ENCODE measurements at regions not wholly inside any gene's neighbourhood (a gene's known extent, or its start where the extent isn't known, plus 50 kb on each side); places are given as distances from the start of the nearest gene placed in this dataset.

DNA sequence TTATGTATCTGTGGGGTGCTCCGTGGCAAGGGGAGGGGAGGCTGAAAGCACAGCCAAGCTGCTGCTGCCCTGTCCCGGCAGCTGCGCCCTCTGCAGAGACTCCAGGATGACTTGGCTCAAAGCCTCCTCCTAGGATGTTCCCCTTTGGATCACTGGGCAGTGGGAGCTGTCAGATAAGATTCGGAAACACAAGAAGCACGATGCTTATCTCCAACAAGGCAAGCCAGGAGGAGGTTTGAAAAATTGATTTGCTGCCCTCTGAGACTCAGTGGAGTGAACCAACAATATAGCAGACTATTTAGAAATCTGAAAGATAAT, 776.4 kb downstream of the C6orf118 start:
- Histone ChIP-seq H3K9me3 (no peaks in the 10 kb centered on the region), H3K36me3 (no peaks in the 10 kb centered on the region), H3K27me3 (no peaks in the 10 kb centered on the region), H3K4me1 (no peaks in the 10 kb centered on the region), H3K4me3 (no peak overlapping the region), H3K27ac (replicated peaks in 1 of 4) (no peak overlapping the region)
- no peak for DNase-seq (ENCODE audit: extremely low spot score)
- WGBS, result 24% methylated on average over 5 of the region's 5 CpGs
- TF ChIP-seq EP300 (IDR thresholded peaks at IDR 0.05) (no peak), POLR2AphosphoS5 (IDR thresholded peaks at IDR 0.05) (no peak), POLR2A (IDR thresholded peaks at IDR 0.05; ENCODE audit: low read depth) (no peak)
- TF ChIP-seq, protein P1, sequence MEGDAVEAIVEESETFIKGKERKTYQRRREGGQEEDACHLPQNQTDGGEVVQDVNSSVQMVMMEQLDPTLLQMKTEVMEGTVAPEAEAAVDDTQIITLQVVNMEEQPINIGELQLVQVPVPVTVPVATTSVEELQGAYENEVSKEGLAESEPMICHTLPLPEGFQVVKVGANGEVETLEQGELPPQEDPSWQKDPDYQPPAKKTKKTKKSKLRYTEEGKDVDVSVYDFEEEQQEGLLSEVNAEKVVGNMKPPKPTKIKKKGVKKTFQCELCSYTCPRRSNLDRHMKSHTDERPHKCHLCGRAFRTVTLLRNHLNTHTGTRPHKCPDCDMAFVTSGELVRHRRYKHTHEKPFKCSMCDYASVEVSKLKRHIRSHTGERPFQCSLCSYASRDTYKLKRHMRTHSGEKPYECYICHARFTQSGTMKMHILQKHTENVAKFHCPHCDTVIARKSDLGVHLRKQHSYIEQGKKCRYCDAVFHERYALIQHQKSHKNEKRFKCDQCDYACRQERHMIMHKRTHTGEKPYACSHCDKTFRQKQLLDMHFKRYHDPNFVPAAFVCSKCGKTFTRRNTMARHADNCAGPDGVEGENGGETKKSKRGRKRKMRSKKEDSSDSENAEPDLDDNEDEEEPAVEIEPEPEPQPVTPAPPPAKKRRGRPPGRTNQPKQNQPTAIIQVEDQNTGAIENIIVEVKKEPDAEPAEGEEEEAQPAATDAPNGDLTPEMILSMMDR (IDR thresholded peaks at IDR 0.05), result no peak
- intact Hi-C loops (cut with DNase I), result no loop called here

- TF ChIP-seq EP300 (IDR thresholded peaks at IDR 0.05), result no peak
- TF ChIP-seq, protein P1 (IDR thresholded peaks at IDR 0.05), result no peak
- TF ChIP-seq POLR2AphosphoS5 (IDR thresholded peaks at IDR 0.05), result no peak
- no peak for TF ChIP-seq POLR2A (IDR thresholded peaks at IDR 0.05; ENCODE audit: low read depth)
- no peak overlapping the region for H3K27ac ChIP-seq (replicated peaks in 1 of 4)
- no peaks in the 10 kb centered on the region for H3K9me3 ChIP-seq
- 75% methylated on average over 9 of the region's 9 CpGs for WGBS
- no peaks in the 10 kb centered on the region for H3K4me1 ChIP-seq
- H3K36me3 ChIP-seq, result no peaks in the 10 kb centered on the region
- no peak overlapping the region for H3K4me3 ChIP-seq
- intact Hi-C loops (cut with DNase I), result no loop called here
- H3K27me3 ChIP-seq, result no peaks in the 10 kb centered on the region
- no peak for DNase-seq (ENCODE audit: extremely low spot score)
Observed at GRCh38 chr6:164532198-164533044, 777.0 kb downstream of the C6orf118 start.

DNA sequence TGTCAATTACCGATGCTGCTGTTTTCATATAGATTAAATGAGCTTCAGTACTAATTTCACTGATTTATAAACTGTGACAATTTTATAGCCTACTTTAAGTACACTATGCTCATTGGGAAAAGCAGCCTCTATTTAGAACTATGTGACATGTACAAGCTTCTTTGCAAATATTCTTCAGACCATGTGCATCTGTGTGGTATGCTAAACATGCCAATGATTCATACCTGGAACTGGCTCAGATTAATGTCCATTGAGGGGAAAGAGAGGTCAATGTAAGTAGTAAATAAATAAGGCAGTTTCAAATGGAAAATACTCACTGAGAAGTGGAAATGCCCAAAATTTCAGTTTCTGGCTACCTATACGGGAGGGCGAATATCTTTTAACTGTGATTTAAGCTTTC, 777.7 kb downstream of the C6orf118 start:
- WGBS, result 78% methylated on average over 3 of the region's 3 CpGs
- no peak for DNase-seq (ENCODE audit: extremely low spot score)
- Histone ChIP-seq H3K27ac (replicated peaks in 1 of 4) (no peak overlapping the region), H3K4me3 (no peak overlapping the region), H3K27me3 (no peaks in the 10 kb centered on the region), H3K9me3 (no peaks in the 10 kb centered on the region), H3K4me1 (no peaks in the 10 kb centered on the region), H3K36me3 (no peaks in the 10 kb centered on the region)
- intact Hi-C loops (cut with DNase I), result no loop called here
- TF ChIP-seq EP300 (IDR thresholded peaks at IDR 0.05), result no peak
- TF ChIP-seq POLR2AphosphoS5 (IDR thresholded peaks at IDR 0.05), result no peak
- no peak for TF ChIP-seq POLR2A (IDR thresholded peaks at IDR 0.05; ENCODE audit: low read depth)
- TF ChIP-seq, protein P1 (IDR thresholded peaks at IDR 0.05), result no peak

DNA sequence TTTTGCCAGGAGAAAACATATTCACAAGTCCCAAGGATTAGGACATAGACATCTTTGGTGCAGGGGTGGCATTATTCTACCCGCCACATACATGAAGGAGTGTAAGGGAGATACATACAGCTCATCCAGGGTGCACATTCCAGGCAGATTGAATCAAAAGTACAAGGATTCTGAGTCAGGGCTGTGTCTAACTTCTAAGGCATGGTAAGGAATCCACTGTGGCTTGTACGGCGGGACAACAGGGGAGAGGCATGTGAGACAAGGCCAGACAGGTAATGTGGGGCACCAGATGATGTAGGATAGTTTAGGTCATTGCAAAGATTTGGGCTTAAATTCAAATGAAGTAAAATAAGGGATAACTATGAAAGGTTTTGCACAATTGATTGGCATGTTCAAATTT, 780.9 kb downstream of the C6orf118 start:
- TF ChIP-seq POLR2A (IDR thresholded peaks at IDR 0.05; ENCODE audit: low read depth), result no peak
- TF ChIP-seq, protein P1 (IDR thresholded peaks at IDR 0.05), result no peak
- TF ChIP-seq POLR2AphosphoS5 (IDR thresholded peaks at IDR 0.05), result no peak
- no peak for TF ChIP-seq EP300 (IDR thresholded peaks at IDR 0.05)
- DNase-seq (ENCODE audit: extremely low spot score), result no peak
- no peak overlapping the region for H3K27ac ChIP-seq (replicated peaks in 1 of 4)
- 81% methylated on average over 3 of the region's 3 CpGs for WGBS
- no peaks in the 10 kb centered on the region for H3K4me1 ChIP-seq
- no peaks in the 10 kb centered on the region for H3K36me3 ChIP-seq
- no peaks in the 10 kb centered on the region for H3K9me3 ChIP-seq
- no peak overlapping the region for H3K4me3 ChIP-seq
- intact Hi-C loops (cut with DNase I), result no loop called here
- H3K27me3 ChIP-seq, result no peaks in the 10 kb centered on the region

Data from esophagus muscularis mucosa (tissue), 4 donors.